Inferior parietal cortex (tissue), 1 donor: ENCODE measurements at regions not wholly inside any gene's neighbourhood (a gene's known extent, or its start where the extent isn't known, plus 50 kb on each side); places are given as distances from the start of the nearest gene placed in this dataset.

Experiments
- DNase-seq: peaks from one replicate; pipeline ENCODE4 v3.0.0-alpha.2; 2016; ENCODE audit errors: extremely low spot score

GRCh38 chr13:63704521-63704920, 2288.9 kb upstream of the PCDH20 start:
- DNase-seq = no peak

GRCh38 chr13:63700350-63700749, 2284.7 kb upstream of the PCDH20 start:
- DNase-seq = no peak

DNA sequence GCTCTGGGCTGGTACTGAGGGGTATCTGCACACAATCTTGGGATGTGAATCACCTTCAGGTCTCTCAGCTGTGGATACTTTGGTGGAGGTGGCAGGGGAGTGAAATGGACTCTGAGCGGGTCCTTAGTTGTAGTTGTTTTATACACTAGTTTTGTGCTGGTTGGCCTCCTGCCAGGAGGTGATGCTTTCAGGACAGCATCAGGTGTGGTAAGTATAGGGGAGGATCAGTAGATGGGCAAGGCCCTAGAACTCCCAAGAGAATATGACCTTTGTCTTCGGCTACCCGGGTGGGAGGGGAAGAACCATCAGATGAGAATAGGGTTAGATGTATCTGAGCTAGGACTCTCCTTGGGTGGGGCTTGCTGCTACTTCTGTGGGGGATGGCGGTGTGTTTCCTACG, 2284.3 kb upstream of the PCDH20 start:
- no peak for DNase-seq

DNA sequence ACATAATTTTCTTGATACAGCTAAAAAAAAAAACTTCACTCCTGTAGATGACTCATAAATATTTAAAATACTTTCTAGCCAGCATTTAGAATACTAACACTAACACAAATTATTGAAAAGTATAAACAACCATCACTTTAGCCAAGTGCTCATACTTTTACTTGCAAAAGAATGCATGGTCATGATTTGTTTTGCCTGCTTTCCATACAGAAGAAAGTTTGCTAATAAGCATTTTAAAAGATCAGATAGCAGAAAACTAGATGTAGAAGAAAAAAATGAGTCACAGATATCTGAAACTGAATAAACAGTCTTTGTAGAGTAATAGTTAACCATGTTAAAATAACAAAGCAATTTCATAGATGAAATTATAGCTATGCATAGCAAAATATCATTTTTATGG, 2280.4 kb upstream of the PCDH20 start:
- no peak for DNase-seq

DNA sequence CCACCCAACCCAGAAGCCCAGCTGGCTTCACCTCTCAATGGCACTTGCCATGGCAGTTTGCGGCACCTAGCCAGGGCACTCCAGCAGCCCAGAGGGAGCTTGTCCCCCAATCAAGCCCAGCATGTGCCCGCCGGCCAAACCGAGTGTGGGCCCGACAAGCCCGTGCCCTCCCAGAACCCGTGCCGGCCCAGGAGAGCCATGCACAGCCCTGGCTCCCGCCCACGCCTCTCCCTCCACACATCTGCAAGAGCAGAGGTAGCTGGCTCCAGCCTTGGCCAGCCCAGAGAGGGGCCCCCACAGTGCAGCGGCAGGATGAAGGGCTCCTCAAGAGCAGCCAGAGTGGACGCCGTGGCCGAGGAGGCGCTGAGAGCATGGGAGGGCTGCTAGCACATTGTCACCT, 2278.0 kb upstream of the PCDH20 start:
- no peak for DNase-seq

- DNase-seq = no peak
Observed at GRCh38 chr13:63691474-63691873, 2275.8 kb upstream of the PCDH20 start.

GRCh38 chr13:63690672-63691071, 2275.0 kb upstream of the PCDH20 start:
- no peak for DNase-seq

DNA sequence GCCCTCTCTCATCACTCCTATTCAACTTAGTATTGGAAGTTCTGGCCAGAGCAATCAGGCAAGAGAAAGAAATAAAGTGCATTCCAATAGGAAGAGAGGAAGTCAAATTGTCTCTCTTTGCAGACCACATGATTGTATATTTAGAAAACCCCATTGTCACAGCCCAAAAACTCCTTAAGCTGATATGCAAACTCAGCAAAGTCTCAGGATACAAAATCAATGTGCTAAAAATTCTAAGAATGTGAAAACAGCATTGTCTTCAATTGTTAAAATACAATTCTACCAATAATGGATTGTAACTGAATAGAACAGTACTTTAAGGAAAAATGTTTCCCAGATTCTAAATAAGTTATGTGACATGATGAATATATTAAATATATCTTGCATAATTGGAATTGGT, 2269.2 kb upstream of the PCDH20 start:
- no peak for DNase-seq

DNA sequence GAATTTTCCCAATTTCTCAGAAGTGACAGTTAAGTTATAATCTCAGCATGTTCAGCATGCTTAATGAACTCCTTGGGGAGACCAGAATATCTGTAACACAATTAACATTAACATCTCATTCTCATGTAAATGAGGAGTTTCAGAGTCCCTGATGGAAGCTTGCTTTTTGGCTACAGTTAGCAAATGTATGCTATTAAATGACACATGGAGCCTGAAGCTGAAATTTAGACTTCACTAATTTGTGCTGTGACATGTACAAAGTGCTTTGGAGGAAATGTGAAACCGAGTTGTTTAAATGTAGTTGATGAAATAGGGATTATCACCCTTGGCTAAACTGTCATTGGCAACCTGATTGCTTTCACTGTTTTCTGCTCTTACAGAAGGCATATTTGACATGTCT, 2265.1 kb upstream of the PCDH20 start:
- no peak for DNase-seq

DNA sequence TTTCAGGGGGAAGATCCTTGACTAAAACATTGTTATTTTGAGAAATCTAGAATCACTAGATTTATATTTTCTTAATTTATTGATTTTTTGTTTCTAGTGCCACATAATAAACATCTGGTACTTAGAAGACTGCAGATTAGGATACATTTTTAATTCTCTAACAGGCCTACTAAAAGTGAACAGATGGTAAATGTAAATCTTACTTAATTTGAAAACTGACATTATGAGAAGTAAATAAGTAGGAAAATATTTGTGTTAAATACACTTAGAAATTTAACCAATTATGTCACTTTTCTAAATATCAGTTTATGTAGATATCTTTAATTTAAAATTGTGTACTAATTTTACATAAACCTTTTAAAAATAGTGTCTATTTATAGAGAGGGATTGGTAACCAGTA, 2255.6 kb upstream of the PCDH20 start:
- DNase-seq = no peak

DNA sequence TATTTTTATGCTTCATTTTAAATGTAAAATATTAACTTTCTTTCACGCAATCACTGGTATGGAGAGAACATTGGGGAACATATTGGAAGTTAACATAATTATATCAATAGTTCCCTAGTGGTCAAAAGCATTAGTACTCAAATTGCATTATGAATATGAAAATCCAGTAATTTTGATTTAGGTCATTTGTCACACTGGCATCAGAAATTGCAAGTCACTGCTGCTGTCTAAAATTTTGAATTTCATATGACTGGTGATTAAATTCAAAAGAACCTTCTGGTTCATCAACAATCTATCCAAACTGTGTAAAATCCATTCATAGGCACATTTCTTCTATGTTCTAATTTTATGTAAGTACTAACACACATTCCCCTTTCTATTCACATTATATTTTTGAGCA, 2235.7 kb upstream of the PCDH20 start:
- DNase-seq = no peak

DNA sequence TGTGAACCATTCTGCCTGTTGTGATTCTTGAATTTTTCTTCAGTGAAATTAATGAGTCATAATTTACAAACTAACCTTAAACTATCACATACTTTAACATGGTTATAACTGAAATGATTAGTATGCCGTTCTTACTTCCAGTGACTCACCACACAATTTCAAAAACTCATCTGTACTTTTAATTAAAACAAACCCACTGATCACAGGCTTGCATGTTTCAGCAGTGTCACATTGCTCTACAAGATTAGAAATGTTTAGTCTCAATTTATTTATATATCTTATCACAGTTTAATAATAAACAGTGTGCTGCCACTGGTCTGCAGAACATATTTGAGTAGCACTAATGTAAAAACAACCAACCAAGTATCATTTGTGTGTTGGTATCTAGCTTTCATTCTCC, 2227.9 kb upstream of the PCDH20 start:
- DNase-seq = no peak

DNA sequence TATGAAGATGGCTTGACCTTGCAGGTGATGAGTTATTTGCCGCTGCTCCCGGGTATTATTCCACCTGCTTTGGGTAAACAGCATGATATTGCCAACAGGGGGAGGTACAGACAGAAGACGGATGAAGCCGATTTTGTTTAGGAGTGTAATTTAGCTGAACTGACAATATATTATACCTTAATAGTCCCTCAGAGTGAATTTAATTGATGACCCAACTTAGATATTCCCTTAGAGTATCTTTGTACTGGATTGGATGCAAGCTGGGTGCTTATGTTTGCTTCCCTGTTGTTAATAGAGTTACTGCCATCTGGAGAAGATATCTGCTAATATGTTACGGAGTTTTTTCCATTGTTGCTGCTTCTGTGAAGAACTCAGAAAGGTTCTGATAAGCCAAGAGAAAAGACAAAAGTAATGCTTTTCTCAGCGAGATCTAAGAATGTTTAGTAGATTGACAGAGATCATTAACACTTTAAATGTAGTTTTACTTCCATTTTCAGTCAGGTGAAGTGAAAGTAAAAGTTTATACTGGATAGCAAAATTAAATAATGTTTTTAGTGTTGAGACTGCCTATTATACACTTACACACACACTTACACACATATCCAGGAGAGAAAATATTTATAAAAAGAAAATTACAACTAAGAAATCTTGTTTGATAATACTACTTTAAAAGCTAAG, 2220.8 kb upstream of the PCDH20 start:
- DNase-seq = no peak

DNA sequence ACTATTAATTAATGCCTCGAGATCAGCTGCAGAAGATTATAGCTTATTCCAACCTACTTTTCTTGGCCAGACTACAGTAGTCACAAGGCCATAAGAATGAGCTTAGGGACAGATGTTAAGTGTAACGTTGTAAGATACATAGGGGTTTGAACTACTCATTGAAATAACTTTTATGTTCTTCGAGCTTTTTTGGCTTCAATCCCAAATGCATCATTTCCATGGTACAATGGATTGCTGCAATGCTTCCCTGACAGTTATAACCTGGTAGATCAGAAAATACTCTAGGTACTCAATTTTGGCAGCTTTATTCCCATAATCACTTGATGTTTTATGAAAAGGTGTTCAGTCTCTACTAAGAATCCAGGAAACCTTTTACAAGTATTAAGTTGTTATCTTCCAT, 2216.7 kb upstream of the PCDH20 start:
- no peak for DNase-seq

GRCh38 chr13:63631006-63631405, 2215.4 kb upstream of the PCDH20 start:
- no peak for DNase-seq

DNA sequence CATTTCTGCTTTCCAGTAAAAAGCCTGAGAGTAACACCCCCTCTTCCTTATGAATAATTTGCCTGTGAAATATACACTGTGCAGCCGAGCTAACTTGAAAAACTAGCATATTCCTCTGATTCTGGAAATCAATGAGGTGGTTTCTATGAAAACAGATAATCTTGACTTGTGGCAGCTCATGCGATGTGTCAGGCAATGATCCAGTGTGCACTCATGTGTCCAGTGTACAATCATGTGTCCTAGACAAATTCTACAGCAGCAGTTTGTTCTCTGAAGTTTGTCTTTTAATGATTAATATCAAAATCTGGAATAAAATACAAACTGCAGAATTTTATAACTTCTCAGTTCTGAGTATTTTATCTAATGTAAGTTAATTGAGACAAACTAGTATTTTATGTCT, 2213.9 kb upstream of the PCDH20 start:
- no peak for DNase-seq

GRCh38 chr13:63628310-63628709, 2212.7 kb upstream of the PCDH20 start:
- no peak for DNase-seq

DNA sequence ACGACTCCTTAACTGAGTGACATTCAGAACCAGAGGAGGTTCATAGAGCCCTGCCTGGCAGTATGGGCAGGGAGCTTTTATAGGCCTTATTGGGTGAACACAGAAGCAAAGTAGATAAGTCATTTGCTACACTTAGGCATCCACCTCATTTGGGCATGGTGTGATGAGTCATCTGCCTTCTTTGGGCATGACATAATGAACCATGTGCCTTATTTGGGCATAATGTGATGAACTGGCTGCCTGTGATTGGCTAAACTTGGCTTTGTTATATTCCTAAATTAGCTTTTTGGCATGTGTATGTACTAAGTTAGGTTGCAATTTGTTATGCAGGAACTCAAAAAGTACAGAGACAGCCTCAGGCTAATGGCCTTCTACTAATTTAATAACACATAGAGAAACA, 2210.2 kb upstream of the PCDH20 start:
- DNase-seq = no peak

DNA sequence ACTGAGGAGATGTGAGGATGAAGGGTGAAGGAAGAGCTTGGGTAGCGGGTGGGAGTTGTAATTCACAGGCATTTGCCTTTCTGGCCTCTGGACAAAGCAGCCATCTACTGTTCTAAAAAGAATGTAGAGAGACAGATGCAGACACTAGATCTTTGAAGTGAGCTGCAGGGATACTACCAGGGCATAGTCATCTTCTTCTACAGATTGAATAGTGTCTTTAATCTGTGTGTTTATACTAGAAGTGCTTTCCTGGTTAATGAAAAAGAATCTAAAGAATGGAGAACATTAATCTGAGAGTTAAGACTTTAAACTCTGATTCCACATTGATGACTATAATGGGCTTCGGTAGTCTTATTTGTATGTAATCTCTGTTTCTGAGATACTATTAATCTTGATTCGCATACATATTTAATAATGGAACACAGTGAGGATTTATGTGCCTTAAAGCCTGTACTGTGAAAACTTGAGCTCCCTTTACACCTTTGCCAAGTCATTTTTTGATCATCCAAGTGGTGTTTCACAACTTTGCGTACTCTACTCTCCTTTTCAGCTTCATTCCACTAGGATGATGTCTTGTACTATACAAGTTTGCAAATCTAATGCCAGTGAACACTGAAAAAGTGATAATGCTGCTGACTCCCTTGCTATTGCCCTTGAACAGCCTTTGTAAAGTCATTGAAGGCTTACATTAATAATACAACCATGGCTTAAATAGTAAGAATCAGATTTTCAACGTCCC, 2199.4 kb upstream of the PCDH20 start:
- DNase-seq = no peak

DNA sequence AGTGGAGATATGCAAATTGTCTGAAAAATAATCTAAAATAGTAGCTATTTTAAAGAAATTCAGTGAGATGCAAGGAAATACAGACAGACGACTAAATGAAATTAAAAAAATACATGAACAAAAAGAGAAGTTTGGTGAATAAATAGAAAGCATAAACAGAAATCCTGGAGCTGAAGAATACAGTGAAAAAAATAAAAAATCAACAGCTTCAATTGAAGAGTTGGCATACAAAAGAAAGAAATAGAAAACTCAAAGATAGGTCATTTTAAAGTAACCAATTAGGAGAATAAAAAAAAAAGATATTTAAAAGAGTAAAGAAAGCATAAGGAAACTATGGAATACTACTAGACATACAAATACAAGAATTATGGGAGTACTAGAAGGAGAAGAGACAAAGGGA, 2191.5 kb upstream of the PCDH20 start:
- no peak for DNase-seq

DNA sequence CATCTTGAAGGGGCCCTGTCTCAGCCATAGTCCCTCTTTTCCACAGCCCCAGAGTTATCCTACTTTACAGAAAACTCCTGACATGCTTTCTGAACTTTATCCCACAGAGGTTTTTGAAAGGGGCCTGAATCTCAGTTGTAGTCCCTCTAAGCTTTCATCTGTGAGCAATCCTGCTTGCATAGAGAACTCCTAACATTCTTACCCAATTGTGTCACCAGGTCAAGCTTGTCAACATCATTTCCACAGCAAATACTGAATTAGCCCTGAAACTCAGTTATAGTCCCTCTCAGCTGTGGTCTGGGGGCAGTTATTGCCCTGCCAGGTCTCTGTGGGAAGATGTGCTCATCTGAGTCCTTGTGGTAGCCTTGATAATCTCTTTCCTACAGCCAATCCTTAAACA, 2190.3 kb upstream of the PCDH20 start:
- DNase-seq = no peak

- no peak for DNase-seq
Observed at GRCh38 chr13:63605403-63605802, 2189.8 kb upstream of the PCDH20 start.

DNA sequence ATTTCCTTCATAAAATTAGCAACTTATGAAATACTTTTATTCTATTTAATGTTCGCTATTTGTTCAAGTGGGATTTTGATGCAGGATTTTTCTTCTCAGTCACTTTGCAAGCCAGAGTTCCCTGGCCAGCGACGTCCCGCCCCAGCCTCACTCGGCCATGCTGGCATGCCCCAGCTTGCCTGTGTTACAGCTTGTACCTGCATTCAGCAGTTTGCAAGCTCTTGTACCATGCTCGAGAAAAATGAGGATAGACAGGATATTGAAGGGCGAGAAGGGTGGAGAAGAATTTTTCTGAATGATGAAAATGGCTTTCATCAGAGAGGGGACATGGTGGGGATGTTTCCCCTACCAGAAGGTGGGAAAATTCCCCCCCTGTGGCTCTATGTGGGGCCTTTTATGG, 2180.2 kb upstream of the PCDH20 start:
- no peak for DNase-seq

DNA sequence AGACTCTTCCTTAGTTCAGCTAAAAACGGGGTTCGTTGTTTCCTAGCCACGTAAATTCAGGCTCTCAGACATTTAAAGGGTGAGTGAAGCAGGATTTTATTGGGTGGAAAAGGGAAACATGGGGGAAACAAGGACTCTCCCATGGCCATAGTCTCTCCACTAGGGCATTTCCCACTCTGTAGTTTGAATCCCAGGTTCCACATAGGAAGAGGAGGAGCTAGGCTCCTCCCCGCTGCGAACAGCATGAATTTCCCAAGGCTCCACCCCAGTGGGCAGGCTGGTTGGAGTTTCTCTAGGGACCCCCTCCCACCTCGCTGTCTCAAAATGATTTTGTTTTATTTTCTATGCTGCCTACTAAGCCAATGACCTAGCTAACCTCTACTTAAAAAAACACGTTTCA, 2170.8 kb upstream of the PCDH20 start:
- DNase-seq = no peak
